Activated T-helper 17 cell treated with anti-CD3 and anti-CD28 coated beads, Interleukin-2, amount 50 U/mL, for 72 hours (primary cell): ENCODE measurements at regions not wholly inside any gene's neighbourhood (a gene's known extent, or its start where the extent isn't known, plus 50 kb on each side); places are given as distances from the start of the nearest gene placed in this dataset.
"Not testable (repeated sequence)": the region's sequence is repeated elsewhere in the genome, so short reads cannot be mapped to it uniquely, and the experiment has no call there.

ENCODE experiments used
- ATAC-seq: fragments of 150-1000 bp; cut with Tn5 transposase; replicated peaks from 2 replicates; pipeline ENCODE4 v1.10.0; 2021; ENCODE audit warnings: mild to moderate bottlenecking, moderate library complexity
- H3K27ac Mint-ChIP-seq: one replicate; pipeline ENCODE4 v1.8.0; 2022; ENCODE audit warnings: mixed read lengths
- H3K27me3 Mint-ChIP-seq: one replicate; pipeline ENCODE4 v1.8.0; 2022; ENCODE audit warnings: mixed read lengths
- H3K36me3 Mint-ChIP-seq: one replicate; pipeline ENCODE4 v1.8.0; 2022; ENCODE audit warnings: low read depth, mild to moderate bottlenecking, mixed read lengths
- H3K4me1 Mint-ChIP-seq: one replicate; pipeline ENCODE4 v1.8.0; 2022; ENCODE audit warnings: mixed read lengths
- H3K4me3 Mint-ChIP-seq: one replicate; pipeline ENCODE4 v1.8.0; 2022; ENCODE audit warnings: mild to moderate bottlenecking, mixed read lengths
- H3K9me3 Mint-ChIP-seq: one replicate; pipeline ENCODE4 v1.8.0; 2022; ENCODE audit warnings: mixed read lengths

DNA sequence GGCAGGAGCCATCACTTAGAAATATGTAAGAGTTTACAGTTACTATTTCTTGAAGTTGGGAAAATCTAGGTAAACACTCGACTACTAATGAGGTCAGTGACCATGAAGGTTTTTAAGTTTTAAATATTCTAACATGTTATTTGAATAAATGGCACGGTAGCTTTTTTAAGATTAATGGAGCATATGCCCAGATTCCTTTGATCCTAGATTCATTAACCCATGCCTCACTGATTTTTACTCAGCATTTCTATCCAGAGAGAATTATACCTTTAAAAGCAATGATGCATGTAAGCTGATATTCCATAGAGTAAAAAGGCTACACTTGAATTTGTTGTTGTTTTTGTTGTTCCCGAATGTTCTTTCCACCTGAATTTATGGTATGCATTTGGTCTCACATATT, 541.4 kb downstream of the DACH1 start:
- Mint-ChIP-seq H3K4me3 (no peak overlapping the region), H3K27ac (no peak overlapping the region), H3K4me1 (no peaks in the 10 kb centered on the region), H3K9me3 (peaks cover 7% of the 10 kb centered on the region), H3K36me3 (no peaks in the 10 kb centered on the region), H3K27me3 (peaks cover 9% of the 10 kb centered on the region)
- ATAC-seq, result no peak

DNA sequence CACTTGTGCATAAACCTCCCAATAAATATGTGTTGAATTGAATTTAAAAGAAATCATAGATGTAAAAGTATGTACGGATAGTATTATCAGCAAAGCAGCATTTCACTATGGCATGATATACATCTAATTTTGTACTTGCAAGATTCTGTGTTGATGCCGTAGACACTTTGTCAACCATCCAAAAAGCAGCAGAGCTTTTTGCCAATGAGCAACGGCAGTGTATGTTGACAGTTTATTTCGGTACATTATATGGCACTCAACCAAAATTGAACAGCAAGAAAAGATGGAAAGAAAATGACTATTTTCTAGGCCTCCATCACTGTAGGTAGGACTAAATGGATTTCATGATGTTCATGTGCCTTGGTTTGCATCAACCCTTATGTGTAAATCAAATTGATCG, 543.7 kb downstream of the DACH1 start:
- no peak overlapping the region for H3K4me3 Mint-ChIP-seq
- H3K27ac Mint-ChIP-seq, result no peak overlapping the region
- peaks cover 4% of the 10 kb centered on the region for H3K27me3 Mint-ChIP-seq
- H3K9me3 Mint-ChIP-seq, result peaks cover 8% of the 10 kb centered on the region
- no peaks in the 10 kb centered on the region for H3K36me3 Mint-ChIP-seq
- no peaks in the 10 kb centered on the region for H3K4me1 Mint-ChIP-seq
- no peak for ATAC-seq

DNA sequence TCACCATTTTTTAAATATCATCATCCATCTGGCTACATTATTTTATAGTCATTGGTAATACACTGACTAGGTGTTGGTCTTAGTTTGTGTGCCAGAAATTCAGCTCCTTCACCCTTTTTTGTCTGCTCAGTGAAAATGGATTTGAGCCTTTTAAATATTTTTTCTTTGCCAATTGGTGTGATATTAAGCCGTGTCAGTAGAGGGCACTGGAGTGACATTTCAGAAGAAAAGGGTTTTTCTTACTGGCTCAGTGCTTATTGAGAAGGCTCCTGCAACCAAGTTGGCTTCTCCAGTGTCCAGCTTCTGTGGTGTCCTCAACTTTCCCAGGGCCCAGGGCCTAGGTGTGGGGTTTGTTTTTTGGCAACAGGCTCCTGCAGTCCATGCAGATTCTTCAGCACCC, 546.6 kb downstream of the DACH1 start:
- Mint-ChIP-seq H3K4me3 (no peak overlapping the region), H3K4me1 (no peaks in the 10 kb centered on the region), H3K9me3 (peaks cover 8% of the 10 kb centered on the region), H3K27me3 (no peaks in the 10 kb centered on the region), H3K27ac (no peak overlapping the region), H3K36me3 (no peaks in the 10 kb centered on the region)
- no peak for ATAC-seq

DNA sequence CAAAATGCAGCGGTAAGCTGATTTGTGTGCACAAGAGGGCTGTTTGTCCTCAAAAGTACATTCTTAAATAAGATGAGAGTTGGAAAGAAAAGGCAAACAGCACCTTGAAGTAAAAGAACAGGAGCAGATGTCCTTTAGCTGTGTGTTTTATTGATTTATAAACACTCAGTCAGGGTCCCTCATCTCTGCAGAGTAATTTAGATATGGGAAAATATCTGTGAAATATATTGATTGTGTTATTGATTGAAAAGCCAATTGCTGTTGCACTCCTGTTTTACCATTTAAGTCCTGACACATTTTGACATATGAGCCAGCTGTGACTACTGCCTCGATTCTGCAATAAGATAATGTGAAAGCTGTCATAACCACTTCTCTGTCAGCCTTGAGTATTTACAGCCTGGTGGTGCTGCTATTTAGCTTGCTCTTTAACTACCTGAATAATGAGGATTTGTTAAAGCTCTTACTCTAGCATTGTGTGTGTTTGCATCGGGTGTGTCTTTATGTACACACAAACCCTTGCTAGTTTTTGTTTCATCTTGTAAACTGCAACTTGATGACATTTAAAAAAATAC, 550.1 kb downstream of the DACH1 start:
- H3K9me3 Mint-ChIP-seq, result peaks cover 4% of the 10 kb centered on the region
- H3K36me3 Mint-ChIP-seq, result no peaks in the 10 kb centered on the region
- H3K4me1 Mint-ChIP-seq, result no peaks in the 10 kb centered on the region
- H3K27ac Mint-ChIP-seq, result no peak overlapping the region
- no peak overlapping the region for H3K4me3 Mint-ChIP-seq
- ATAC-seq, result no peak
- H3K27me3 Mint-ChIP-seq, result peaks cover 3% of the 10 kb centered on the region

DNA sequence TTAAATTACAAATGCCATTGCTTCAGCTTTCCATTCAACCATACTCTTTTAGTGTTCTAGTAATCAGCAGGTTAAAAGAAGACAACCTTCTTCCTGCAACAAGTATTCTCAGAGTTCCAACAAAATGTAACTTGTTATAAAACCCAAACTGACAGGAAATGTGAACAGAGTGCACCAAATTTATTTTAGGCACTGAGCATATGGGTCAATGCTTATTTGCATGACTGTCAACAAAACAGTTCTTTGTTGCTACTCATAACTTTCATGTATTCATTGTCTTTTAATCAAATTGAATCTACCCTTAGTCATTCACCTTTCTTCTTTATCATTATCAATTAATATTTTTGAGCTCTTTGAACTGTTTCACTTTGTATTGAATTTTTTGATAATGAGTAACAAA, 554.1 kb downstream of the DACH1 start:
- Mint-ChIP-seq H3K27me3 (peaks cover 3% of the 10 kb centered on the region), H3K27ac (no peak overlapping the region), H3K4me3 (no peak overlapping the region), H3K9me3 (no peaks in the 10 kb centered on the region), H3K4me1 (no peaks in the 10 kb centered on the region), H3K36me3 (no peaks in the 10 kb centered on the region)
- ATAC-seq, result no peak

DNA sequence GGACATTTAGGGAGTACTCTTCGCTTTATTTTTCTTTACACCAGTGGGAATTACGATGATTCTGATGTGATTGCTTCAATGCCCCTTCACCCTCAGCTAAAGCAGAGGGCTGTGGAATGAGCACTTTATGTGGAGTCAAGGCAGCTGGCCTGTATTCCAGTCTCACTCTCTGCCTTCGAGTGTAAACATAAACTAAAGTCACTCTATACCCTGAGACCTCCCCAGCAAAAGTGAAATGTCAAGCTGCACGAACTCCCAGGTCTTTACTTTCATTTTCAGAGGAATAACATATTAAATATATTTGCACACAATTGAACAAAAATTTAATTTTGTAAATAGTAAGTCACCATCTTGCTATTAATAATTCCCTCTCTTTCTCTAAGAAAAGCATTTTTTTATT, 557.1 kb downstream of the DACH1 start:
- H3K9me3 Mint-ChIP-seq, result no peaks in the 10 kb centered on the region
- H3K4me1 Mint-ChIP-seq, result no peaks in the 10 kb centered on the region
- no peak overlapping the region for H3K4me3 Mint-ChIP-seq
- H3K27ac Mint-ChIP-seq, result no peak overlapping the region
- peaks cover 3% of the 10 kb centered on the region for H3K27me3 Mint-ChIP-seq
- no peaks in the 10 kb centered on the region for H3K36me3 Mint-ChIP-seq
- ATAC-seq, result no peak

DNA sequence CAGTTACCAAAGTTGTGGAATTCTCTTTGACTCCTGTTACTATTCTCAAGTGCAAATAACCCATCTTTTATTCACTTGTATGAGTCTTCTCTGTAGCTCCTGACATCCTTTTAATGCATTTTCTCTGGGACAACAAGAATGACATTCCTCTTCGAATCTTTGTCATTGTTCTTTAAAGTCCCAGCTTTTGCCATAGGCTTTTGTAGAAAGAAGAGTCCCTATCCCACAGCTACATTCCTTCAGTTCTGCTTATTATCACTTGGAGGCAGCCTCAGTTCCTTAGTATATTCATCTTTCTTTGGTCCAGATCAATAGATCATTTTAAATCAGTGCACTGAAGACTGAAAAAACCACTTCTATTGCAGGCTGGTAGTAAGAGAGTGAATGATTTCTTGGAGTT, 560.2 kb downstream of the DACH1 start:
- H3K4me1 Mint-ChIP-seq, result no peaks in the 10 kb centered on the region

DNA sequence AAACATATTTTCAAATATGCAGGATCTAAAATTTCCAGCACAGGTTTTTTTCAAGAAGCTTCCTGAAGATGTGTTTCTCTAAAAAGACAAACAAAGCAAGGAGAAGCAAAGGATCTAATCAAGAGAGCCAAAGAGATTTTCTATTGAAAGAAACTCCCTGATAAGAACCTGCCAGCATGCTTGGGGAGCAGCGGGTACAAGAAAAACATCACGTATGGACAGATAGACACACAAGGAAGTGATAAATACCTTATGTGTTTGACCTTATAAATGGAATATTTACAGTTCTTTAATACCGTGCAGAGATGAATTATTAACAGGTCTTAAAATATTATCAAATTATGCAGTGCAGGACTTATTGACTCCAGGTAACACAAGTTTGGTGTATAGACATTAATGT, 562.1 kb downstream of the DACH1 start:
- no peak for ATAC-seq
- Mint-ChIP-seq H3K4me1 (no peaks in the 10 kb centered on the region), H3K4me3 (no peak overlapping the region), H3K9me3 (no peaks in the 10 kb centered on the region), H3K27ac (no peak overlapping the region), H3K27me3 (no peaks in the 10 kb centered on the region), H3K36me3 (no peaks in the 10 kb centered on the region)

More for the DNA sequence above, 560.2 kb downstream of the DACH1 start:
- H3K27me3 Mint-ChIP-seq, result no peaks in the 10 kb centered on the region
- no peak overlapping the region for H3K27ac Mint-ChIP-seq
- no peaks in the 10 kb centered on the region for H3K36me3 Mint-ChIP-seq
- no peak overlapping the region for H3K4me3 Mint-ChIP-seq
- ATAC-seq, result no peak
- no peaks in the 10 kb centered on the region for H3K9me3 Mint-ChIP-seq

DNA sequence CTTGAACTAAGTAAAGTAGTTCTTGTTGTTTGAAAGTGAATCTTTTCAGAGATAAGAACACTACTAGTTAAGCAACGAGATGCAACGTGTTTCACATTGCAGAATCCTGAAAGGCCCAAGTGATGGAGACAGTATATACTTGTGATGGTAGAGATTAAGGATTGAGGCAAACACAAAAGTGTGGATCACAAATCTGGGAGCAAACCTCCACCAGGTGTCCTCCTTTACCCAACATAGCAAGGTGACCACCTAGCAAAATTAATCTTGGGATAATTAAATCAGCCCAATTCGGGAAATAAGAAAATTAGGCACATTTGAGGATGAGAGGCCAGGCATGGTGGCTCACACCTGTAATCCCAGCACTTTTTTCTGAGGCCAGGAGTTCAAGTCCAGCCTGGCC, 563.9 kb downstream of the DACH1 start:
- ATAC-seq, result no peak
- H3K4me3 Mint-ChIP-seq, result no peak overlapping the region
- no peaks in the 10 kb centered on the region for H3K27me3 Mint-ChIP-seq
- H3K27ac Mint-ChIP-seq, result no peak overlapping the region
- no peaks in the 10 kb centered on the region for H3K4me1 Mint-ChIP-seq
- no peaks in the 10 kb centered on the region for H3K9me3 Mint-ChIP-seq
- no peaks in the 10 kb centered on the region for H3K36me3 Mint-ChIP-seq

DNA sequence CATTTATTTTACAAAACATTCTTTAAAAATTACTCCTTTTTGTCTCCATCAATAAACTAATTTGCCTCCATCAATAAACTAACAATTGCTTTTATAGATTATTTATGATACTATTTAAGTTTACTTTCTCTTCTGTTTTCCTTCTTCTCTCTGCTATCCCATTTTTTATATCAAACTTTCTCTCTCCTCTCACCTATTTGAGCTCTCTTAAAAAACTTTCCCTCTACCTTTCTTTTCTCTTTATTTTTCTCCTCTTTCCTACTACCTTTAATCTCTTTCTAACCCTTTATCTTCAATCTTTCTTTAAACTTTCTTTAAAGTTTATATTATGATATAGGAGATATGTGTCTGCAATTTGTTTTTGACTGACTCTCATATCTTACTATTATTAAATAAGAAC, 566.4 kb downstream of the DACH1 start:
- no peak for ATAC-seq
- H3K4me3 Mint-ChIP-seq, result no peak overlapping the region
- H3K27me3 Mint-ChIP-seq, result no peaks in the 10 kb centered on the region
- H3K9me3 Mint-ChIP-seq, result no peaks in the 10 kb centered on the region
- no peaks in the 10 kb centered on the region for H3K36me3 Mint-ChIP-seq
- H3K27ac Mint-ChIP-seq, result no peak overlapping the region
- H3K4me1 Mint-ChIP-seq, result no peaks in the 10 kb centered on the region

DNA sequence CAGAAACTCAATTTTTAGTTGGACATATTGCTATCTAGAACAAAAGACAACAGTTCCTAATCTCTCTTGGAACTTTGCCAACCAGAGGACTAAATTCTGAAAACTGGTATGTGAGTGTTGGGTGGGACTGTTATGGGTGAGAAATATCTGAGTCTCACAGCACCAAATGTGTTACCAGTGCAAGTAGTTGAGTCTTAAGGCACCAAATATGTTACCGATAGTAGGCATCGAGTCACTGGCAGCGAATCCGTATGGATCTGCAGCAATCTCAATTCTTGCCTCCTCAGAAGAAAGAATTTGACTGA, 575.2 kb downstream of the DACH1 start:
- peaks cover 7% of the 10 kb centered on the region for H3K4me1 Mint-ChIP-seq
- H3K27ac Mint-ChIP-seq, result peak overlapping the region; percentile 93
- peak overlapping the region; percentile 78 for H3K4me3 Mint-ChIP-seq
- H3K36me3 Mint-ChIP-seq, result no peaks in the 10 kb centered on the region
- peaks cover 3% of the 10 kb centered on the region for H3K9me3 Mint-ChIP-seq
- peaks cover 4% of the 10 kb centered on the region for H3K27me3 Mint-ChIP-seq
- ATAC-seq, result no peak

DNA sequence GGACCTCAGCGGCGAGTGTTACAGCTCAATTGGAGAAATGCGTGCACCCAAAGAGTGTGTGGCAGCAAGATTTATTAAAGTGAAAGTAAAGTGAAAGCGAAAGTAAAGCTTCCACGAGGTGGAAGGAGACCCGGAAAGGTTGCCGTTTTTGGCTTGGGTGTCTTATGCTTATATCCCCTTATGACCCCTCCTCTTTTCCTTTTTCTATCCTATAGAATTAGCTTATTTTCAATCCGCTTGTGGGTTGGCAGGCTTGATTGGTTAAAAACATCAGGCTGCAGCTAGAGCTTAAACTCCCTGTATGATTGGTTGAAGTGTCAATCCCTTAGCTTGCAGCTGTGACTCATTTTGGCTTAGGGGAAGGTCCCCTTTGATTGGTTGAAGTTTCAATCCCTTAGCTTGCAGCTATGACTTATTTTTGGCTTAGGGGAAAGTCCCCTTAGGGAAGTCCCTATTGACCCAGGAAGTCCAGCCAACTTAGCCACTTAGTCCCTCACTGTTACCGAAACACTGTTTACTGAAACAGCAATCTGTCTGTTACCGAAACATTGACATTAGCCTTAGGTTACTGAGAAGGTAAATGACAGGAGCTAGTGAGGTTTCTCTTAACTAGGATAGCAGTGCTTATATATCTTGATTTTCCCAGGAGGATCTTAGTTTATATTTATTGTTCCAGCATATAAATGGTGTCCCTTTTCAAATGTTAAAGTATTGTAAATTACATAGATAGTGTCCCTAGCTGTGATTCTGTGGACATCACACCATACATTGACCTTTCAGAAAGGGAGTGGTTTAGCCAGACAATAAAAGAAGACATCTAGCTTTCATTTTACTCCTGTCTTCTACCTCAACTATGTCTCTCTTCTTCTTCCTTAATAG, 575.8 kb downstream of the DACH1 start:
- H3K4me3 Mint-ChIP-seq, result peak overlapping the region; percentile 78
- H3K27me3 Mint-ChIP-seq, result peaks cover 8% of the 10 kb centered on the region
- peaks cover 7% of the 10 kb centered on the region for H3K4me1 Mint-ChIP-seq
- H3K9me3 Mint-ChIP-seq, result peaks cover 3% of the 10 kb centered on the region
- H3K27ac Mint-ChIP-seq, result peak overlapping the region; percentile 93
- ATAC-seq, result peak; percentile 86
- no peaks in the 10 kb centered on the region for H3K36me3 Mint-ChIP-seq

DNA sequence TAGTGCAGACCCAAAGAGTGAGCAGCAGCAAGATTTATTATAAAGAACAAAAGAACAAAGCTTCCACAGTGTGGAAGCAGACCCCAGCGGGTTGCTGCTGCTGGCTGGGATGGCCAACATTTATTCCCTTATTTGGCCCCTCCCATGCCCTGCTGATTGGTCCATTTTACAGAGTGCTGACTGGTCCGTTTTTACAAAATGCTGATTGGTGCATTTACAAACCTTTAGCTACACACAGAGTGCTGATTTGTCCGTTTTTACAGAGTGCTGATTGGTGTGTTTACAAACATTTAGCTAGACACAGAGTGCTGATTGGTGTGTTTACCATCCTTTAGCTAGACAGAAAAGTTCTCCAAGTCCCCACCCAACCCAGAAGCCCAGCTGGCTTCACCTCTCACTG, 577.0 kb downstream of the DACH1 start:
- H3K27me3 Mint-ChIP-seq, ATAC-seq, H3K4me1 Mint-ChIP-seq, H3K27ac Mint-ChIP-seq, H3K36me3 Mint-ChIP-seq, H3K9me3 Mint-ChIP-seq: not testable (repeated sequence)
- H3K4me3 Mint-ChIP-seq, result peak overlapping the region; percentile 46

DNA sequence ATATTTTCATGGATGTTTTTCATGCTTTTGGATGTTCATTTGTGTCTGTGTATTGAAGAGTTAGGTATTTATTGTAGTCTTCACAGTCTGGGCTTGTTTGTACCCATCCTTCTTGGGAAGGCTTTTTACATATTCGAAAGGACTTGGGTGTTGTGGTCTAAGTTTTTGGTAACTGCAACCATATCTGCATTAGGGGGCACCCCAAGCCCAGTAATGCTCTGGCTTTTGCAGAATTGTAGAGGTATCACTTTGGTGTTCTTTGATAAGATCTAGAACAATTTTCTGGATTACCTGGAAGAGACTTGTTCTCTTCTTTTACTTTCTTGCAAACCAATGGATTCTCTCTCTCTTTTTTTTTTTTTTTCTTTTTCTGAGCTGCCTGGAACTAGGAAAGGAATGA, 581.3 kb downstream of the DACH1 start:
- ATAC-seq, result no peak
- Mint-ChIP-seq H3K4me3 (no peak overlapping the region), H3K36me3 (no peaks in the 10 kb centered on the region), H3K27ac (no peak overlapping the region), H3K4me1 (no peaks in the 10 kb centered on the region), H3K27me3 (peaks cover 8% of the 10 kb centered on the region), H3K9me3 (peaks cover 3% of the 10 kb centered on the region)

DNA sequence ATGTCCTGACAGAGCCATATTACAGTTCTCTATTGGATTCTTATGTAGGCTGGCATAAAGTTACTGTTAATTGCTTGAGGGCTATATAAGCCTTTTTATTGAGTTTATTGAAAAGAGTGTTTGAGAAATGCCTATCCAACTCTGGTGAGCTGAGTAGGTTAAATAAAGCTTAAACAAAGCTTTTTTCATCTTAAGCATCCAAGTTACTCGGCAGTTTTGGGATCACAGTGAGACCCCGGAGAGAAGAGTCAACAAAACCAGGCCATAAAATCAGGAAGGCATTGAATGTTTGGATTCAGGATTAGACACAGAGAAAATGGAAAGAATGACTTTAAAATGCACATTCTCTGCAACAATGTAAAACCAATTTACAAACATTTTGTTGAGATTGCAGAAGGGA, 588.5 kb downstream of the DACH1 start:
- H3K9me3 Mint-ChIP-seq, result no peaks in the 10 kb centered on the region
- no peak for ATAC-seq
- no peaks in the 10 kb centered on the region for H3K27me3 Mint-ChIP-seq
- H3K4me3 Mint-ChIP-seq, result no peak overlapping the region
- no peaks in the 10 kb centered on the region for H3K36me3 Mint-ChIP-seq
- no peak overlapping the region for H3K27ac Mint-ChIP-seq
- H3K4me1 Mint-ChIP-seq, result no peaks in the 10 kb centered on the region
